ENCODE measurements at regions not wholly inside any gene's neighbourhood (a gene's known extent, or its start where the extent isn't known, plus 50 kb on each side); places are given as distances from the start of the nearest gene placed in this dataset.

DNA sequence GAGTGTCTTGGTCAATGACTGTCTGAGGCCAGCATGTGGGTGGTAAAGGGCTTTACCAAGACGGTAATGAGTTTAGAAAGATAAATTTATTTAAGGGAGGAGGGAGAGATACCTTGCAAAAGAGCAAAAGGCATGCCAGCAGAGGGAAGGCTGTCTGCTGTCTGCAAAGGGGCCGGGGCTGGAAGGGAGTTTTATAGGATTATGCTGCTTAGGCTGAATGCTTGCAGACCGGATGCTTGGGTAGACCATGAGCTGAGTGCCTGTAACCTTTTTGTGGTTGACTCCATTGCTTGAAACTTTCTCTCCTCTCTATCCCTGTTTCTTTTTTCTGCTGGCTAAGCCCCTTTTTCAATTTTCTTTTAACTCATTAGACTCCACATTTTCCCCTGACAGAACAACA lies 1543.0 kb downstream of the OTOL1 start:
- in situ Hi-C loops (cut with HindIII; ENCODE audit: low sequenced_read_pairs), result no loop called here

DNA sequence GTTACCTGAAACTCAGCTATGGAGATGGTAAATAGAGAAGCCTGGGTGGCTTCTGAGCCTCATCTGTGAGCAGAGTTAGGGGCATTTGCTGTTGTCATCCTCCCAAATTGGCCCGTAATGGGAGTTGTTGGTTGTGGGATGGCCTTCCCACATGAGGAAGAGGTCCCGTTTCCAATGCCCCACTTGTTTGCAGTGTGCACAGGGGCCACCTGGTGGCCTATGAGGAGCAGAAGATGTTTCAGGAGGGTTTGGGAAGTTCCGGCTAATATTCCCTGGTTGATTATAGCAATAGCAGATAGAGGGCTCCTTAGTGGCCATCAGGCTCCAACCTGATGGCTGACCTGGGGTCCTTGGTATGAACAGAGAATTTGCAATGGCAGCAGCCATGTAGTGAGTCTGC lies 1546.5 kb downstream of the OTOL1 start:
- in situ Hi-C loops (cut with HindIII; ENCODE audit: low sequenced_read_pairs), result no loop called here

GRCh38 chr3:163045945-163046344 lies 1549.3 kb downstream of the OTOL1 start:
- in situ Hi-C loops (cut with HindIII; ENCODE audit: low sequenced_read_pairs), result no loop called here

GRCh38 chr3:163048881-163049280 lies 1552.3 kb downstream of the OTOL1 start:
- in situ Hi-C loops (cut with HindIII; ENCODE audit: low sequenced_read_pairs), result no loop called here

GRCh38 chr3:163056874-163057497 lies 1560.4 kb downstream of the OTOL1 start:
- in situ Hi-C loops (cut with HindIII; ENCODE audit: low sequenced_read_pairs), result no loop called here

- in situ Hi-C loops (cut with HindIII; ENCODE audit: low sequenced_read_pairs), result no loop called here
Measured at GRCh38 chr3:163058031-163058854, 1561.6 kb downstream of the OTOL1 start.

DNA sequence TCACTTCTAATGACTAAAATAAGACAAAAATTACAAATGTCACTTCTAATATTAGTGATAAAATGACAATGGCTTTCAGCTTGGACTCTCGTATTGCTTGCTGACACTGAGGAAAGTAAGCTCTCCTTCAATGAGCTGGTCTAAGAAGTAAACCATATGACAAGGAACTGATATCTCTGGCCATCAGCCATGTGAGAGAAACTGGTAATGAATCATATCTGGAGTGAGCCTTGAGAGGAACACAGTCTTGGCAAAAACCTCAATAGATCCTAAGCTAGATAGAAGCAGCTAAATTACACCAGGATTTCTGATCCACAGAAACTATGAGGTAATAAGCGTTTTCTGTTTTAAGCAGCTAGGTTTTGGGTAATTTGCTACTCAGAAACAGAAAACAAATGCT lies 1575.1 kb downstream of the OTOL1 start:
- in situ Hi-C loops (cut with HindIII; ENCODE audit: low sequenced_read_pairs), result no loop called here

All from endothelial cell of hepatic sinusoid (primary cell).